HG03103 (cell line): ENCODE measurements at regions not wholly inside any gene's neighbourhood (a gene's known extent, or its start where the extent isn't known, plus 50 kb on each side); places are given as distances from the start of the nearest gene placed in this dataset.

ENCODE experiments used
- ATAC-seq: cut with Tn5 transposase; IDR thresholded peaks from one replicate; pipeline ENCODE4 v1.9.1; 2021; ENCODE audit warnings: low read depth; ENCODE audit not compliant: unreplicated experiment

DNA sequence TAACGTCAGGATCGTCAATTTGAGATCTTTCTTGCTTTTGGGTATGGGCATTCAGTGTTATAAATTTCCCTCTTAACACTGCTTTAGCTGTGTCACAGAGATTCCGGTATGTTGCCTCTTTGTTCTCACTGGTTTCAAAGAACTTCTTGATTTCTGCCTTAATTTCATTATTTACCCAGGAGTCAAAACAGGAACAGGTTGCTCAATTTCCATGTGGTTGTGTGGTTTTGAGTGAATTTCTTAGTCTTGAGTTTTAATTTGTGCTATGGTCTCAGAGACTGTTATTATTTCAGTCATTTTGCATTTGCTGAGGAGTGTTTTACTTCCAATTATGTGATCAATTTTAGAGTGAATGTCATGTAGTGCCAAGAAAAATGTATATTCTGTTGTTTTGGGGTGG lies 153.1 kb downstream of the PCDH17 start:
- no peak for ATAC-seq

- no peak for ATAC-seq
These were observed 155.7 kb downstream of the PCDH17 start for GRCh38 chr13:57787058-57787791.

- ATAC-seq: no peak
These were observed 168.1 kb downstream of the PCDH17 start for GRCh38 chr13:57799624-57800023.

DNA sequence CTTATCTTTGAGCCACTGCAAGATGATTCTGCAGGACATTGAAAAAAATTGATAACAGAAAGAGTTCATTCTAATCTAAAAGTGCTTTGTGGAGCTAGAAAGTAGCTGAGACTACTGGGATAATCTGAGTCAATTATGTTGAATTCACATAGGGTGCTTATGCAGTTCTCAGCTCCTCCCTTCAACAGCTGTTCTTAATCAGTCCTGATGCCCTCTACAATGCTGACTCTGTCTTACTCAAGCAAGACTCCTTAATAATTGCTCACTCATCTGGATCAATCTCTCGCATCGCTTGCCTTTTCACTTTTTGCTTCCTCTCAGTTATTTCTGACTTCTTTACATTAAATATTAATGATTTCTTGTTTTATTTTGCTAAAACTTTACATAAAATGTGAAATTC lies 182.1 kb downstream of the PCDH17 start:
- ATAC-seq: no peak

- ATAC-seq: no peak
These were observed 184.1 kb downstream of the PCDH17 start for GRCh38 chr13:57815600-57815999.

GRCh38 chr13:57820924-57821323 lies 189.4 kb downstream of the PCDH17 start:
- no peak for ATAC-seq

- ATAC-seq: no peak
These were observed 192.2 kb downstream of the PCDH17 start for GRCh38 chr13:57823704-57824103.

DNA sequence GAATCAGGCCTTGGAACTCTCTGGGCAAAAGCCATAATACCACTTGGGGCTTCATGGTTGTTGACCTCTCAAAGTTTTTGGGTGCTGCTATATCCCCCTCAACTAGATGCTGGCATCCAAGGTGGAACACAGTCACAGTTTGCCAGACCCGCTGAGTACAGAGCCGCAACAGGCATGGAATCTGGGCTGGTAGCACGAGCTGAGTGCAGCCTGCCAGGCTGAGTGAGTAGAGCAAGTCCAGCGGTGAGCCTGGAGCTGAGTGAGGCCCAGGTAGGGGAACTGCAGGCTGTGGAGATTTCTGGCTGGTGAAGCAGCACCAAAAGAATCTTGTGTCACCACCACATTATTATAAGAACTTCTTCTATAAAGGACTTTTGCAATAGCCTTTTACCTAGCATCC lies 192.6 kb downstream of the PCDH17 start:
- ATAC-seq: no peak

DNA sequence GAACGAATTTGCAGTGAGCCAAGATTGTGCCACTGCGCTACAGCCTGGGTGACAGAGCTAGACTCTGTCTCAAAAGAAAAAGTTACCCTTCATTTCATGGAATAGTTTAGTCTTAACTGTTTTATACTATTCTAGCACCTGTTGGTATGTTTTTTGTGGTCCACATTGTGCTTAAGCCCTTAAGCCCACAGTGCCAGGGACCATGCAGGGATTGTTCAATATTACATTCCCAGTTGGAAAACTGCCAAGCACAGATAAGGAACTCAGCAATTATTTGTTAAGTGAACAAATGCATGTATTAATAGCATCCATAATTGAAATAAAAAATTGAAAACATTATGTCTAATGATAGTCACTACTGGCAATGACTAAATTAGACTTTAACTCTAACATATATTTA lies 193.5 kb downstream of the PCDH17 start:
- ATAC-seq: no peak

- ATAC-seq: no peak
These were observed 198.0 kb downstream of the PCDH17 start for GRCh38 chr13:57829496-57829895.

- no peak for ATAC-seq
These were observed 200.6 kb downstream of the PCDH17 start for GRCh38 chr13:57832187-57832586.

- ATAC-seq: no peak
These were observed 206.3 kb downstream of the PCDH17 start for GRCh38 chr13:57837801-57838200.

GRCh38 chr13:57843521-57843920 lies 212.0 kb downstream of the PCDH17 start:
- ATAC-seq: no peak

GRCh38 chr13:57846600-57847173 lies 215.1 kb downstream of the PCDH17 start:
- ATAC-seq: no peak

- no peak for ATAC-seq
These were observed 226.4 kb downstream of the PCDH17 start for GRCh38 chr13:57857945-57858344.

- no peak for ATAC-seq
These were observed 226.8 kb downstream of the PCDH17 start for GRCh38 chr13:57858376-57858775.

GRCh38 chr13:57862879-57863278 lies 231.3 kb downstream of the PCDH17 start:
- no peak for ATAC-seq

DNA sequence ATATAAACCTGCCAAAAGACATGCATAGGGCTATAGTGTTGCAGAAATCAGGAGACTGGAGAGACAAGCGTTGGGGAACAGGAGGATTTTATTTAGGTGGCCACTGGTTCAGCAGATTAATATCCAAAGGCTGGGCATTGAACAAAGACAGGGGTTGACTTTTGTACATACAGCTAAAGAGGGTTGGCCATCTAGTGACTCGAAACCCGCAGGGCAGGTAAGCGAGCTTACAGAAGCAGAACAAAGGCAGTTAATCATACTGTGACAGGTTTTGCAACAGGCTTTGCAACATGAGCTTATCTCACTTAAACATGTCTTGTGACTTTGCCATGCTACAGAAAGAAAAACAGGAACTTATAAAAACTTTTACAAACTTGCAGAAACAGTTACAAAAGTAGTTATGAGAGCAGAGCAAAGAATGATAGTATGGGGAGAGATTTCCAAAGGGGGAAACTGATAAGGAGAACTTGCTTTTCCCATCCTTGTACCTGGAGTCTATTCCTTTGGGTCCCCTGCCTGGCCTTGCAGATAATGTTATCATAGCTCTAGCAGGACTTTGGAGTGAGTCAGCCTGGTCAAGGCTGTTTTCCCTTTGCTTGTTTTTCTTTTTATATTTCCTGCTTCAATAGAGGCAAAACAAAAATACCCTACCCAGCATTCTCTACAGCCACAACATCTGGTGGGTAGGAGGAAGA lies 234.2 kb downstream of the PCDH17 start:
- no peak for ATAC-seq

DNA sequence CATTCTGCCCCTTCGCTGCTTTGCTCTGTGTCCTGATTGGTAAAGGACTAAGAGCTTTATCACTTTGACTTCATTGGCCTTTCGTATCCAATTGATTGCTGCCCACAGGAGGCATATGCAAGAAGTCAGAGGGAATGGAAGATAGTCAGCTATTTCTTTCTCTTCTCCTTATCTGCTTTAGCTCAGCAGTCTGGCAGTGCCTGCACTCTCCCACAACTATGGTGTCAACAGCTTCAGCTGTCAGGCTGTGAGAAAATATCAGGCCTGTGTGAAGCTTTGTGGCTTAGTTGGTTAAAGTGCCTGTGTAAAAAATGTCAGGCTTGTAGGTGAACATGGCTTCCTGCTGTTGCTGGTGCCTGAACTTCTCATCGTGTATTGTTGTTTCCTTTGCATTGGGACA lies 243.0 kb downstream of the PCDH17 start:
- ATAC-seq: no peak

GRCh38 chr13:57877601-57878000 lies 246.1 kb downstream of the PCDH17 start:
- ATAC-seq: no peak

GRCh38 chr13:57878291-57878690 lies 246.7 kb downstream of the PCDH17 start:
- no peak for ATAC-seq

DNA sequence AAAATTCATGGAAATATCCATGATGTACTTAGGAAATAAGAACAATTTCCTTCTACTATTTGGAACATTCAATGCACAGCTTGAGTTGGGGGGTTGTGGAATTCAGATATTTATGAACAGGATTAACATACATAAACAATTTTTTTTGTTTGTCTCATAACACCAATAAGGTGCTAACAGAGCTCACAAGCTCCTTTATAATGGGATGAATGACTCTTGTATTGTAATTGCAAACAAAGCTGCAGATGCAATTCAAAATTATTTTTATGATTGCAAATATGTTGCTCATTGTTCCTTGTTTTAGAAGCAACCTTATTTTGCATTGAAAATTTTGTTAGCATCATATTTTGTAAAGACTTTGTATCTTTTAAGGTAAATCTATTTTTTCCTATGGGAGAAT lies 265.7 kb downstream of the PCDH17 start:
- no peak for ATAC-seq
